PC-9 (cell line): ENCODE measurements at regions not wholly inside any gene's neighbourhood (a gene's known extent, or its start where the extent isn't known, plus 50 kb on each side); places are given as distances from the start of the nearest gene placed in this dataset.
"Not testable (repeated sequence)": the region's sequence is repeated elsewhere in the genome, so short reads cannot be mapped to it uniquely, and the experiment has no call there.

Experiments
- BruUV-seq: library from RNA; stranded (reverse); fragments of 400-500 nt; replicated peaks from 2 replicates; lab custom pipeline; 2021; lab: Mats Ljungman, UMichigan
- CTCF ChIA-PET: fragments of 300-600 bp; sonication (Branson Sonifier 250); formaldehyde crosslinking; loops from one replicate; lab custom pipeline; 2022; ENCODE audit warnings: antibody characterized with exemption; lab: Charles Lee
- POLR2A ChIA-PET: fragments of 300-600 bp; sonication (Branson Sonifier 250); formaldehyde crosslinking; loops from one replicate; lab custom pipeline; 2022; ENCODE audit warnings: antibody characterized with exemption; ENCODE audit not compliant: unreplicated experiment; lab: Charles Lee
- DNase-seq, 2 experiments: peaks; one replicate each; pipeline versions ENCODE4 v3.0.0 to v3.0.0-alpha.2; 2015 to 2022; ENCODE audit warnings: mixed read lengths in 1 of 2
- H2AFZ ChIP-seq: fragments of 200-600 bp; sonication (generic); 2 replicates; pipeline ENCODE4 v1.8.1; 2017; ENCODE audit warnings: antibody characterized with exemption
- H3F3A ChIP-seq: fragments of 200-600 bp; sonication (generic); 2 replicates; pipeline ENCODE4 v1.8.1; 2017; ENCODE audit warnings: antibody characterized with exemption, mild to moderate bottlenecking, low read depth; ENCODE audit not compliant: insufficient read depth
- H3K27ac ChIP-seq: fragments of 200-600 bp; sonication (generic); 2 replicates; pipeline ENCODE4 v1.6.1; 2016; ENCODE audit warnings: mixed run types
- H3K27me3 ChIP-seq: fragments of 200-600 bp; sonication (generic); 2 replicates; pipeline ENCODE4 v1.6.1; 2016; ENCODE audit warnings: low read depth, mixed run types; ENCODE audit not compliant: insufficient read depth
- H3K36me3 ChIP-seq: fragments of 200-600 bp; sonication (generic); 2 replicates; pipeline ENCODE4 v1.6.1; 2016; ENCODE audit warnings: low read depth, mixed run types
- H3K4me1 ChIP-seq: fragments of 200-600 bp; sonication (generic); replicated peaks from 2 replicates; pipeline ENCODE4 v1.6.1; 2016; ENCODE audit warnings: mixed run types; ENCODE audit not compliant: insufficient read depth
- H3K4me2 ChIP-seq: fragments of 200-600 bp; sonication (generic); 2 replicates; pipeline ENCODE4 v1.6.1; 2017; ENCODE audit warnings: mixed run types
- H3K4me3 ChIP-seq: fragments of 200-600 bp; sonication (generic); 2 replicates; pipeline ENCODE4 v1.6.1; 2016; ENCODE audit warnings: mixed run types
- H3K79me2 ChIP-seq: fragments of 200-600 bp; sonication (generic); 2 replicates; pipeline ENCODE4 v1.6.1; 2017; ENCODE audit warnings: low read depth, mixed run types
- H3K9me2 ChIP-seq: fragments of 200-600 bp; sonication (generic); 2 replicates; pipeline ENCODE4 v1.8.1; 2017; ENCODE audit warnings: mild to moderate bottlenecking; ENCODE audit not compliant: insufficient read depth
- H3K9me3 ChIP-seq: fragments of 200-600 bp; sonication (generic); 2 replicates; pipeline ENCODE4 v1.8.1; 2016; ENCODE audit warnings: low read depth; ENCODE audit not compliant: insufficient read depth
- H4K20me1 ChIP-seq: fragments of 200-600 bp; sonication (generic); 2 replicates; pipeline ENCODE4 v1.8.1; 2017; ENCODE audit not compliant: insufficient read depth
- CTCF ChIP-seq: fragments of 200-600 bp; sonication (generic); conservative IDR thresholded peaks from 2 replicates; pipeline ENCODE4 v1.6.1; 2017; ENCODE audit warnings: mixed run types, antibody characterized with exemption, mild to moderate bottlenecking, moderate library complexity
- EZH2 ChIP-seq: fragments of 200-600 bp; sonication (generic); IDR thresholded peaks from 2 replicates; pipeline ENCODE4 v1.8.0; 2017; ENCODE audit warnings: antibody characterized with exemption, low read depth
- intact Hi-C: fragments of 100-400 bp; cut with micrococcal nuclease; formaldehyde crosslinking; loops from one replicate; pipeline ENCODE4 v1.10.0; 2022; ENCODE audit not compliant: unreplicated experiment

- H3K4me2 ChIP-seq: no peak overlapping the region
- CTCF ChIA-PET: no interaction called here
- H3F3A ChIP-seq: no peaks in the 10 kb centered on the region
- no peaks in the 10 kb centered on the region for H3K27me3 ChIP-seq
- peaks cover 10% of the 10 kb centered on the region; the same call in 1 of the 2 replicates for H3K9me3 ChIP-seq
- no TSS peak for BruUV-seq
- no peaks in the 10 kb centered on the region for H3K4me1 ChIP-seq
- no peaks in the 10 kb centered on the region for H4K20me1 ChIP-seq
- no peaks in the 10 kb centered on the region for H3K79me2 ChIP-seq
- POLR2A ChIA-PET: no interaction called here
- TF ChIP-seq CTCF (no peak), EZH2 (no peak)
- no peak overlapping the region for H3K27ac ChIP-seq
- no peak overlapping the region for H2AFZ ChIP-seq
- no peak overlapping the region for H3K4me3 ChIP-seq
- DNase-seq: no peak
- no peaks in the 10 kb centered on the region for H3K9me2 ChIP-seq
- no peaks in the 10 kb centered on the region for H3K36me3 ChIP-seq
- intact Hi-C loops: no loop called here
Measured at GRCh38 chr5:120141076-120141475, 323.0 kb upstream of the PRR16 start.

- DNase-seq: no peak
- H3K27me3 ChIP-seq: no peaks in the 10 kb centered on the region
- CTCF ChIA-PET: no interaction called here
- H3K27ac ChIP-seq: no peak overlapping the region
- POLR2A ChIA-PET: interaction anchor here (0.6 kb wide), 1 partner anchor 1782 kb away, joined by 3 read pairs; no protein-coding TSS in a partner anchor
- H2AFZ ChIP-seq: no peak overlapping the region
- no TSS peak for BruUV-seq
- H3F3A ChIP-seq: no peaks in the 10 kb centered on the region
- H3K9me3 ChIP-seq: no peaks in the 10 kb centered on the region
- TF ChIP-seq EZH2 (no peak), CTCF (no peak)
- H3K79me2 ChIP-seq: no peaks in the 10 kb centered on the region
- H3K36me3 ChIP-seq: no peaks in the 10 kb centered on the region
- intact Hi-C loops: no loop called here
- H3K4me2 ChIP-seq: no peak overlapping the region
- no peaks in the 10 kb centered on the region for H3K9me2 ChIP-seq
- H3K4me1 ChIP-seq: no peaks in the 10 kb centered on the region
- H4K20me1 ChIP-seq: no peaks in the 10 kb centered on the region
- H3K4me3 ChIP-seq: no peak overlapping the region
Measured at GRCh38 chr5:120146787-120147186, 317.3 kb upstream of the PRR16 start.

- intact Hi-C loops, POLR2A ChIA-PET, H3K27ac ChIP-seq, H3K9me3 ChIP-seq, H3K4me3 ChIP-seq, DNase-seq, H3K9me2 ChIP-seq, H3K4me2 ChIP-seq, H3K4me1 ChIP-seq, H3K27me3 ChIP-seq, H3K36me3 ChIP-seq, CTCF ChIA-PET, H2AFZ ChIP-seq, H4K20me1 ChIP-seq, H3K79me2 ChIP-seq, H3F3A ChIP-seq, BruUV-seq: not testable (repeated sequence)
Measured at GRCh38 chr5:120147911-120148310, 316.2 kb upstream of the PRR16 start.

GRCh38 chr5:120150770-120151169 is 313.3 kb upstream of the PRR16 start:
- H3K9me3 ChIP-seq: no peaks in the 10 kb centered on the region
- H3K27me3 ChIP-seq: no peaks in the 10 kb centered on the region
- H3K4me2 ChIP-seq: no peak overlapping the region
- no peak for TF ChIP-seq EZH2
- no peak for TF ChIP-seq CTCF
- no peaks in the 10 kb centered on the region for H3K4me1 ChIP-seq
- H3K36me3 ChIP-seq: no peaks in the 10 kb centered on the region
- no peaks in the 10 kb centered on the region for H3F3A ChIP-seq
- H3K27ac ChIP-seq: no peak overlapping the region
- H3K4me3 ChIP-seq: no peak overlapping the region
- ChIA-PET POLR2A (no interaction called here), CTCF (no interaction called here)
- intact Hi-C loops: loop anchor here (10.0 kb wide), 1 partner anchor 304 kb away; no protein-coding TSS in a partner anchor
- H2AFZ ChIP-seq: no peak overlapping the region
- no peaks in the 10 kb centered on the region for H3K9me2 ChIP-seq
- BruUV-seq: no TSS peak
- DNase-seq: no peak
- no peaks in the 10 kb centered on the region for H3K79me2 ChIP-seq
- no peaks in the 10 kb centered on the region for H4K20me1 ChIP-seq
